Endothelial cell of hepatic sinusoid (primary cell): ENCODE measurements at regions not wholly inside any gene's neighbourhood (a gene's known extent, or its start where the extent isn't known, plus 50 kb on each side); places are given as distances from the start of the nearest gene placed in this dataset.
"Not testable (repeated sequence)": the region's sequence is repeated elsewhere in the genome, so short reads cannot be mapped to it uniquely, and the experiment has no call there.

Experiments used
- in situ Hi-C: cut with HindIII; loops from 2 replicates; pipeline ENCODE4 v1.10.0; 2017; ENCODE audit warnings: low sequenced_read_pairs

DNA sequence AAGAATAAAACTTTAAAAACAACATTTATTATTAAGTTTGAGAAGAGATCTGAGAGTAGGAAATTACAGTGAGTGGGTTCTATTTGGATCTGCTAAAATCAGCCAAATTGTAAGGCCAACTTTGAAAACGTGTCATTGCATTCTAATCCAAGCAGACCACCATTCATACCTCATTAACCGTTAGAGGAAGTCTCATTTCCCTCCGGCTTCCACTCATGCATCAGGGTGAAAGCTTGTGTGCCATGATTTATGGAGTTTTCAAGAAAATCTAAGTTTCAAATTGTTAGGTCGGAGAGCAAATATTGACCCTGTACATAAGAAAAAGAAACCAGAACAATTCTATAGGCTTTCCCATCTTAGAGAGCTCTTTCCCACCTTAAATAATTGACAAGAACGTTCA lies 166.6 kb upstream of the NRG3 start:
- in situ Hi-C loops: no loop called here

DNA sequence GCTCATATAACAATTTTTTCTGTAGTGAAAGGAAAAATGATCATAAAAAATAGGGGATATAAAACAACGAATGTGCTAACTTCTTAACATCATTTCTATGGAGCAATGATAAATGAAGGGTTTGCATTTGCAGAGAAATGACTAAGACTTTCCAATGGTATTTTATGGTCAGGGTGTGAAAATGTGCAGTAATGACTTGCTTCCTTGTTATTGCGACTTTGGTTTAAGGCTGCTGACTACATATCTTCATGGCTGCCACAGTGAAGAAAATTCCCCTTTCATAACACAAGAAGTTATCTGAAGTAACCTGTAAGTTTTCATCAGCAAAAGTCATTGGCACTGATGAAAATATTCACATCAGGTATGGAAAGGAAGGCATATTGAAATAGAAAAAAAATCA lies 166.1 kb upstream of the NRG3 start:
- in situ Hi-C loops: no loop called here

DNA sequence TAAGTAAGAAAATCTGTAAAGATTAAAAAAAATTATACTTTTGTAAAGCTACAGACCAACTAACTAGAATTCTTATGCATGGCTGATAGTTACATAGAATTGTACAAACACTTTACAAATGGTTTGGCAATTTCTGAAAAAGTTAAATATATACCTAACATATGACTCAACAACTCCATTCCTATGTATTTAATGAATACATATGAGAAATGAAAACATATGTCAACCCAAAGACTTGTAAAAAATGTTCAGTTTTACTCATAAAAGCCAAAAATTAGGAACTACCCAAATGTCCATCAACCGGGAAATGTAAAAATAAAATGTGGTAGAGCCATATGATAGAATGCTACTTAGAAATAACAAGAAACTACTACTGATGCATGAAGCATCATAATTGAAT lies 152.6 kb upstream of the NRG3 start:
- in situ Hi-C loops: loop anchor here (10.0 kb wide), 1 partner anchor 58 kb away; no protein-coding TSS in a partner anchor

DNA sequence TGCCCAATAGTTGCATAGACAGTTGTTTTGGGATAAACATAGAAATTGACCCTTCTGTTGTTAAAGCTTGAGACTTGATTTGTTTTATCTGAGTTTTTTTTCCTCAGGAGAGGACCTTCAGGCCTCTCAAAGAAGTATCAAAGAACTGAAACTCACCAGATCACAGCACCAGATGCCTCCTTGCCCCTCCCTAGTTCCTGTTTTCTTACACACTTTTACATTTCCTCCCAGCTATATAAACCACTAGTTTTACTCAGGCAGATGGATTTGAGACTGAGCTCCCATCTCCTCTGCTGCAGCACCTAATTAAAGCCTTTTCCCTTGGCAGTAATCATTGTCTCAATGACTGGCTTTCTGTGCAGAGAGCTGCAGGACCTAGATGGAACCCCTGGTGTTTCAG lies 150.6 kb upstream of the NRG3 start:
- in situ Hi-C loops: loop anchor here (10.0 kb wide), 1 partner anchor 60 kb away; no protein-coding TSS in a partner anchor

DNA sequence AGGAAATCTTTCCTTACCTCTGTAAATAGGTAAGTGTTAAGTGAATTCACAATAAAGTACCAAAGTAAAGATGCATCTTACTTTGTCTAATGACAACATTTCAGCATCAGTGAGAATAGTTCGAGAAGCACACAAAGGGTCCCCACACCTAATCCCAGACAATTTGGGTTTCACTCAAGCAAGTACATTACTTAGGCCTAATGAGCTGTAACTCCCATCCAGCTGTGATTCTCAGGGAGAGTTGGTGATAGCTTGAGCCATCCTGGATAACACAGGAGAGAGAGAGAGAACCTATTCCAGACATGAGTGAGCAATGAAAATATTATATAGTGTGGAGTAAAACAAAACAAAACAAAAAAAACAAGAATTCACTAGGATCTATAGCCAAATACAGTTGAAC lies 149.1 kb upstream of the NRG3 start:
- in situ Hi-C loops: loop anchor here (10.0 kb wide), 1 partner anchor 61 kb away; no protein-coding TSS in a partner anchor

DNA sequence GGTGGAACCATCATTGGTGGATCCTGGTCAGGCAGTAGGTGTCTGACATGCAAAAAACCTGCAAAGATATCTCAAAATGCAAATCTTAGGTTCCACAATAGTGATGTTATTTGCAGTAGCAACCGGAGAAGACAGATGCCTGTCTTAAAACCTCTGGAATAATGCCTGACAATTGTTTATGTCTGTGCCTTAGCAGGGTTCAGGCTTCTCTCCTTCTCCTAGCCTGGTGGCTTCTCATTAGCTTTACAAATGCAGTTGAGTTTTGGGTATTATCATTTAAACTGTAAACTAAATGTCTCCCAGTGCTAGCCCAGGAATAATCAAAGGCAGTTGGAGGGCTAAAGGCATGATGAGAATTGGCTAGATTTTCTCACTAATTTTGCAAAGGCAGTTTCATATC lies 146.3 kb upstream of the NRG3 start:
- in situ Hi-C loops: loop anchor here (10.0 kb wide), 1 partner anchor 64 kb away; no protein-coding TSS in a partner anchor

DNA sequence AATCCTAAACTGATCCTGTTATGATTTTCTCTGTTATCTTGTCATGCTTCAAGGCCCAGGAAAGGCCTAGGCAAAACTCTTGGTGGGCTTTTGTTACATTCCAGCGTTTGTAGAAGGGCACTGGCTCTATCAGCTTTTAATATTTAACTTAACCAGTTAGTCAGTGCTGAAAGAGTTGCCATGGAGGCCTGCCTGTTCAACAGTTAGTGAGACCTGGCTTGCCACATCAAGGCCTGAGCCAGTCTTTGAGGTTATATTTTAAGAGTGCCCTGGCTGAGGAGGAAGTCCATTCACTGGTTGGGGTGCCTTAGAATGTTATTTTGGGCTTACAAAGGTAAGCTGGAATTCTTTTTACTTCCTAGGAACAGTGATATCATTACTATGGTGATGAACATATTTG lies 144.1 kb upstream of the NRG3 start:
- in situ Hi-C loops: no loop called here

DNA sequence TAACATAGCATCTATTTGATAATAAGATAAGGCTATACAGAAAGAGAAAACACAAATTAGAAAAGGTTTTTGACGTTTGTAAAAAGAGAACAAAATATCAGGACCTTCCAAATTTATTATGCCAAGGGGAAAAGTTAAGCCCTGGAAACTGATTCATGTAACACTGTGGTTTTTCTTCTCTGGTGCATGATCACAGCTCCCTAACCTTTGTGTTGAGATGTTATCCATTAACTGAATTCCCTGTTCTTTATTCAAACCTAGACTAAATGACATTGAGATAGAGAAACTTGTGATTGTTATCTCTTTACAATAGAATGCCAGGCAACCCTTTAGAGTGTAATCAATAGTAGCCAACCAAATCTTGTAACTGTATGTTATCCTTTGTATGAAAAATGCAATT lies 141.5 kb upstream of the NRG3 start:
- in situ Hi-C loops: no loop called here

DNA sequence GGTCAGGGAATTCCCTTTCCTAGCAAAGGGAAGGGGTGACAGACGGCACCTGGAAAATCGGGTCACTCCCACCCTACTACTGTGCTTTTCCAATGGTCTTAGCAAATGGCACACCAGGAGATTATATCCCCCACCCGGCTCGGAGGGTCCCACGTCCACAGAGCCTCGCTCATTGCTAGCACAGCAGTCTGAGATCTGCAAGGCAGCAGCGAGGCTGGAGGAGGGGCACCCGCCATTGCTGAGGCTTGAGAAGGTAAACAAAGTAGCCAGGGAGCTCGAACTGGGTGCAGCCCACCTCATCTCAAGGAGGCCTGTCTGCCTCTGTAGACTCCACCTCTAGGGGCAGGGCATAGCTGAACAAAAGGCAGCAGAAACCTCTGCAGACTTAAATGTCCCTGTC lies 139.8 kb upstream of the NRG3 start:
- in situ Hi-C loops: not testable (repeated sequence)

DNA sequence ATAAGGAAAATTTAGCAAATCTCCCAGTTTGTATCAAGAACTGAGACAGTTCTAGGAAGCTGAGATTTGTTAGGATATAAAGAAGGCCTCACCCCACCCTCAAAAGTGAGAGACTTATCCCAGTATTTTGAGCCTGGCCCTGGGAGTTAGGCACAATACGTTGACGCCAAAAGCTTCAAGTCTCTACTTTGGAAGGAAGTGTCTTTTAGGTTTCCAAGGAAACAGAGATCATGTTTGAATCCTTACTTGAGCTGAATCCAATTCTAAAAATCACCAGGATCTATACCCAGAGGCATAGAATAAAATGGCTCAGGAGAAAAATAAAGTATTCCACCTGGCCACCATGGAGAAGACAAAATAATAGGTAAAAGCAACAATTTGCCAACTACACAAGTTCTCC lies 115.9 kb upstream of the NRG3 start:
- in situ Hi-C loops: no loop called here

DNA sequence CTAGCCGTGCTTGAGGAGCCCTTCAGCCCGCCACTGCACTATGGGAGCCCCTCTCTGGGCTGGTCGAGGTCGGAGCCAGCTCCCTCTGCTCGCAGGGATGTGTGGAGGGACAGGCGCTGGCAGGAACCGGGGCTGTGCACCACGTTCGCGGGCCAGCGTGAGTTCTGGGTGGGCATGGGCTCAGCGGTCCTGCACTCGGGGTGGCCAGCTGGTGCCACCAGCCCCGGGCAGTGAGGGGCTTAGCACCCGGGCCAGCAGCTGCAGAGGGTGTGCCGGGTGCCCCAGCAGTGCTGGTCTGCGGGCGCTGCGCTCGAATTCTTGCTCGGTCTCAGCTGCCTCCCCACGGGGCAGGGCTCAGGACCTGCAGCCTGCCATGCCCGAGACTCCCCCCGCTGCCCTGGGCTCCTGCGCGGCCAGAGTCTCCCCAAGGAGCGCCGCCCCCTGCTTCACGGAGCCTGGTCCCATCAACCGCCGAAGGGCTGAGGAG lies 90.8 kb upstream of the NRG3 start:
- in situ Hi-C loops: loop anchor here (5.0 kb wide), 1 partner anchor 37 kb away; no protein-coding TSS in a partner anchor

DNA sequence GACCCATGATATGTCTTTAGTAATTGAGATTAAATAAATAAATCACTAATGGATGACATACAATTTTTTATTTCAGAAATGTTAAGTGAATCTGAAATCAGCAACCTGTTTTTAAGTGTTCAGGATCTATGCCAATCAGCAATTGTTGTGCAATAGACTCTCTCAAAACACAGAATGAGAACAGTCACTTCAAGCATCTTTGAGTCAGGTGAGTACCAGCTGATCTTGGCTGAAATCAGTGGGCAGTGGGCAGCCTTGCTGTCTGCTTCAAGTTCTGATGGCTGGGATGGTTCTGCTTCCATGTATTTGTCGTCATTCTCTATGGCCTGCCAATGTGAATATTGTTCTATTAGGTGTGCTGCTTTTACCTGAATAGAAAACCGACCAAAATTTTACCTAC lies 82.3 kb upstream of the NRG3 start:
- in situ Hi-C loops: no loop called here

DNA sequence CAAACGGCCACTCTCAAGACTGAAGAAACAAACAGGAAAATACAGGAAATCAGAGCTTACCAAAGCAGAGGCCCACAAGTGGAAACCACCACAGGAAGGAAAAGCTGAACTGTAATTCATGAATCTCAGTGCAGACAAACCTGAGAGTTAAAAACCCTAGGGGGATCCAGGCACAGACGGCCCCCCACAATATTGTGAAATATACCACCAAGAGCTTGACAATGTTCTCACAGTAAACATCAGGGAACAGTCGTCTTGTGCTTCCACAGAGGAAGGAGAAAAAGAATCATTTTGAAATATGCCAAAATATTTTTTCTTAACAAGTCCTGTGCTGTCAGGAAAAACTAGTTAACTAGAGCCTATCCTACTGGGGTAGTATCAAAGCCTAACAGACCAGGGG lies 68.2 kb upstream of the NRG3 start:
- in situ Hi-C loops: no loop called here

DNA sequence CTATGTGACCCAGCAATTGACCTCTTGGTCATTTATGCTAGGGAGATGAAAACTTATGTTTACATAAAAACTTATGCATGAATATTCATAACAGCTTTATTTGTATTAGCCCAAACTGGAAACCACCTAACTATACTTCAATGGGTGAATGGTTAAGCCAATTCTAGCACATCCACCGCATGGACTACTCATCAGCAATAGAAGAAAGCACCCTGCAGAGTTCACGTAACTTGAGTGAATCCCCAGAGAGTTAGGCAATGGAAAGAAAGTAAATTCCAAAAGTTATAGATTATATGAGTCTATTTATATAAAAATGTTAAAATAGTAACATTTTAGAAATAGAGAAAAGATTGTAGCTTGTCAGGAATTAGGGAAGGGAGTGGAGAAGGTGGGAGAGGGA lies 60.2 kb upstream of the NRG3 start:
- in situ Hi-C loops: no loop called here

DNA sequence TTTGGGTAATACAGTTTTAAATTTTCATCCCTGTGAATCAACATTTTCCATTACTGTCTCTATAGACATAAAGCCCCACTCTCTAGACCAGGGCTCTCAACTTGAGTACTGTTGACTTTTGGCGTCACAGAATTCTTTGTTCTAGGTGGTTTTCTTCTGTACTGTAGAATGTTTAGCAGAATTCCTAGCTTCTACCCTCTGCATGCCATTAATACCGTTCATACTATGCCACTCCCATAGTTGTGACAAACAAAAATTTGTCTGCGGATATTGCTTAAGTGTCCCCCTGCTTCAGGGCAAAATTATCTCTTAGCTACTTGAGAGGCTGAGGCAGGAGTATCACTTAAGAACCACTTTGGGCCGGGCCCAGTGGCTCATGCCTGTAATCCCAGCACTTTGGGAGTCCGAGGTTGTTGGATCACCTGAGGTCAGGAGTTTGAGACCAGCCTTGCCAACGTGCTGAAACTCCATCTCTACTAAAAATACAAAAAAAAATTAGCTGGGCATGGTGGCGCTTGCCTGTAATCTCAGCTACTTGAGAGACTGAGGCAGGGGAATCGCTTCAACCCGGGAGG lies 57.3 kb upstream of the NRG3 start:
- in situ Hi-C loops: no loop called here

DNA sequence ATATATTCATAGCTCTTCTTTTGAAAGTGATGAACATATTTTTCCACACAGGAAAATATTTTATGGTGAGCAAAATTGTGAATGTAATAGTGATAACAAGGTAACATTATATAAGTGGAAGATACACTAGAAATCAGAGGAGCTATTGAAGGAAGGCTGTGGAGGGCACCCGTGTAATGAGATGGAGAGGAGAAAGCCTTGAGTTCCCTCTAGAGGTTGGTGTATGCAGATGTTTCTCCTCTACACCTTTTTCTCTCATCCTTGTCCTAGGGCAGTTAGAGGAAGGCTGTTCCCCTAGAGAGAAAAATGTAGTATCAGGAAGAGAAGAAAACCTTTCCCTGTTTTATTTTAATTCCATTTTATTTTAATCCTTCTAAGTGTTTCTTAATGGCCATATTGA lies 54.6 kb upstream of the NRG3 start:
- in situ Hi-C loops: no loop called here
